ENCODE measurements at regions not wholly inside any gene's neighbourhood (a gene's known extent, or its start where the extent isn't known, plus 50 kb on each side); places are given as distances from the start of the nearest gene placed in this dataset.
"Not testable (repeated sequence)": the region's sequence is repeated elsewhere in the genome, so short reads cannot be mapped to it uniquely, and the experiment has no call there.

- not testable (repeated sequence) for TF ChIP-seq CTCF, POLR2A, POLR2AphosphoS5, EP300 (IDR thresholded peaks at IDR 0.05)
Observed at GRCh38 chr9:66183648-66184047, 446.7 kb downstream of the FOXD4L4 start.

Measured in gastroesophageal sphincter (tissue), 3 donors.